22Rv1 (cell line): ENCODE measurements at regions not wholly inside any gene's neighbourhood (a gene's known extent, or its start where the extent isn't known, plus 50 kb on each side); places are given as distances from the start of the nearest gene placed in this dataset.

Experiments used
- CTCF ChIP-seq: fragments of 450-650 bp; IDR thresholded peaks from 2 replicates; pipeline ENCODE4 v1.5.1; 2017; ENCODE audit warnings: mild to moderate bottlenecking
- ZFX ChIP-seq: fragments of 450-650 bp; IDR thresholded peaks from 2 replicates; pipeline ENCODE4 v1.6.1; 2017; ENCODE audit warnings: antibody characterized with exemption, borderline replicate concordance

DNA sequence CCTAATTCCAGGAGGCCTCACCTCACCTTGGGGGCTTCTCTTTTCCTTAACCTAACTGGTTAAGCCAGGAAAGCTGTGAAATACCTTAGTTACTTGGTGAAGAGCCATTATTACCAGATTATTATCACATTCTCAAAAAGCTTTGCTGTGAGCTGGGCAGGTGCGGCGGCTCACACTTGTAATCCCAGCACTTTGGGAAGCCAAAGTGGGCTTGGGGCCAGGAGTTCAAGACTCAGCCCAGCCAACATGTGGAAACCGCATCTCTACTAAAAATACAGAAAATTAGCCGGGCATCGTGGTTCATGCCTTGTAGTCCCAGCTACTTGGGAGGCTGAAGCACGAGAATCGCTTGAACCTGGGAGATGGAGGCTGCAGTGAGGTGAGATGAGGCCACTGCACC, 102.4 kb upstream of the KLF6 start:
- TF ChIP-seq CTCF: no peak
- no peak for TF ChIP-seq ZFX
